ENCODE measurements at regions not wholly inside any gene's neighbourhood (a gene's known extent, or its start where the extent isn't known, plus 50 kb on each side); places are given as distances from the start of the nearest gene placed in this dataset.

DNA sequence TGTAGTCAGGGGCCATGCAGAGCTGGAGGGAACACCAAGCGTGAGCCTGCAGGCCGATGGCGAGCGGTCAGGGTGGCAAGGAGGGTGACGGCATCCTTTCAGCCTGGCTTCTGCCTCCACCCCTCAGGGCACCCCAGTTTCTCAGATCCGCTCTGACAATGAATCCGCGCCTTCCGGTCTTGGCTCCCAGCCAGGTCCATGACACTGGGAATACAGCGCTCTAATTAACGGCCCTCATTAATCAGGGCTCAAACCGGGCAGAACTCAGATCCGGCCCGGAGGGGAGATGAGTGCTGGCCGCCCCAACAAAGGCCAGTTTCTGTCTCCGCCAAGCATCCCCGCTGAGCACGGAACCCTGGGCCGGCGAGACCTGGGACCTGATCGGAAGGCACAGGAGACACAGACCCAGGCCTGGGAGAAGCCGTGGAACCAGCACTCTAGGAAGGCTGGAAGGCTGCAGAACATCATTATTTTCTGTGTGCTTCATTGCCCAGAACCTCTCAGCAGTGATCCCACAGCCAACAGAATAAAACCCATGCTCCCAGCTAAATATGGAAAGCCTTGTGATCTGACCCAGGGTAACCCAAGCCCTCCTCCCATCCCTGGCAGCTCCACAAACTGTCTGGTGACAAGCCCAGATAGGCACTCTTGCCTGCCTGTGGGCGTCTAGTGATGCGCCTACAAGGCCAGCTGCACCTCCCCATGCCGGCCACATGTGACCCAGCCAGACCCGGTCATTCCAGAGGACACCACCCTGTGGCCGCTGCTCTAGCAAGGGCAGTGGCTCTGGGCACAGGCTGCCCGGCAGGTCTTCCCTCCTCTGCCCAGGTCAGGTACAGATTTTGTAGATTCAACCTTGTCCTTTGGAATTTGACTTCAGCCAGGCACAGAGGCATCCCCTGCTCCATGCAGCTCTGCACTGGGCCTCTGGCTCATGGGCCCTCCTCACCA is 438.7 kb upstream of the MYT1L start:
- 73% methylated on average over 27 of the region's 28 CpGs for WGBS (ENCODE audit: insufficient coverage, insufficient replicate concordance, low lambda C conversion rate, missing lambda C conversion rate)
- FAIRE-seq (no peak), ATAC-seq (no peak), DNase-seq (ENCODE audit: low read depth, low spot score) (no peak)
- Histone ChIP-seq H3K4me3 (no peak overlapping the region), H3K4me2 (ENCODE audit: control insufficient read depth, insufficient read depth) (no peak overlapping the region), H3K79me2 (ENCODE audit: control insufficient read depth, insufficient read depth, low read length) (no peaks in the 10 kb centered on the region), H3K36me3 (ENCODE audit: control insufficient read depth in 2 of 2, insufficient read depth in 2 of 2, low read length in 1 of 2) (no peaks in the 10 kb centered on the region), H3K4me1 (ENCODE audit: control insufficient read depth, insufficient read depth, low read length) (no peaks in the 10 kb centered on the region), H4K20me1 (ENCODE audit: control insufficient read depth, insufficient read depth) (no peaks in the 10 kb centered on the region), H2AFZ (ENCODE audit: control insufficient read depth, low read depth, low read length) (no peak overlapping the region), H3K9me3 (replicated peaks; ENCODE audit: control insufficient read depth, insufficient read depth, low read length) (no peaks in the 10 kb centered on the region; the same call in 2 of the 3 replicates), H3K27me3 (replicated peaks in 1 of 2; ENCODE audit: control insufficient read depth in 2 of 2, insufficient read depth in 2 of 2, low read length in 1 of 2) (no peaks in the 10 kb centered on the region), H3K27ac (ENCODE audit: control insufficient read depth, insufficient read depth) (no peak overlapping the region), H3K9ac (ENCODE audit: control insufficient read depth, insufficient read depth, low read length) (no peak overlapping the region)
- in situ Hi-C loops (cut with MboI), result no loop called here
- intact Hi-C loops (cut with micrococcal nuclease; ENCODE audit: unreplicated experiment), result no loop called here
- CTCF ChIA-PET, result no interaction called here
- BruUV-seq (replicated peaks), result no TSS peak
- SMC1A ChIA-PET (ENCODE audit: uncharacterized antibody, unreplicated experiment), result no interaction called here
- TF ChIP-seq YY1 (IDR thresholded peaks at IDR 0.05; ENCODE audit: low read depth, low read length), result no peak
- no peak for TF ChIP-seq SRF (IDR thresholded peaks at IDR 0.05; ENCODE audit: low read depth in 2 of 2, low read length in 2 of 2)
- no peak for TF ChIP-seq CREB1 (IDR thresholded peaks at IDR 0.05; ENCODE audit: low read depth)
- TF ChIP-seq MYB (IDR thresholded peaks at IDR 0.05; ENCODE audit: borderline replicate concordance, low read depth, low read length), result no peak
- no peak for TF ChIP-seq SMAD1 (IDR thresholded peaks at IDR 0.05; ENCODE audit: low read depth, partially characterized antibody)
- TF ChIP-seq BACH1 (IDR thresholded peaks at IDR 0.05; ENCODE audit: borderline replicate concordance), result no peak
- TF ChIP-seq, protein P1, sequence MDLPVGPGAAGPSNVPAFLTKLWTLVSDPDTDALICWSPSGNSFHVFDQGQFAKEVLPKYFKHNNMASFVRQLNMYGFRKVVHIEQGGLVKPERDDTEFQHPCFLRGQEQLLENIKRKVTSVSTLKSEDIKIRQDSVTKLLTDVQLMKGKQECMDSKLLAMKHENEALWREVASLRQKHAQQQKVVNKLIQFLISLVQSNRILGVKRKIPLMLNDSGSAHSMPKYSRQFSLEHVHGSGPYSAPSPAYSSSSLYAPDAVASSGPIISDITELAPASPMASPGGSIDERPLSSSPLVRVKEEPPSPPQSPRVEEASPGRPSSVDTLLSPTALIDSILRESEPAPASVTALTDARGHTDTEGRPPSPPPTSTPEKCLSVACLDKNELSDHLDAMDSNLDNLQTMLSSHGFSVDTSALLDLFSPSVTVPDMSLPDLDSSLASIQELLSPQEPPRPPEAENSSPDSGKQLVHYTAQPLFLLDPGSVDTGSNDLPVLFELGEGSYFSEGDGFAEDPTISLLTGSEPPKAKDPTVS (IDR thresholded peaks at IDR 0.05; ENCODE audit: low read depth, low read length), result no peak
- TF ChIP-seq, protein P2, sequence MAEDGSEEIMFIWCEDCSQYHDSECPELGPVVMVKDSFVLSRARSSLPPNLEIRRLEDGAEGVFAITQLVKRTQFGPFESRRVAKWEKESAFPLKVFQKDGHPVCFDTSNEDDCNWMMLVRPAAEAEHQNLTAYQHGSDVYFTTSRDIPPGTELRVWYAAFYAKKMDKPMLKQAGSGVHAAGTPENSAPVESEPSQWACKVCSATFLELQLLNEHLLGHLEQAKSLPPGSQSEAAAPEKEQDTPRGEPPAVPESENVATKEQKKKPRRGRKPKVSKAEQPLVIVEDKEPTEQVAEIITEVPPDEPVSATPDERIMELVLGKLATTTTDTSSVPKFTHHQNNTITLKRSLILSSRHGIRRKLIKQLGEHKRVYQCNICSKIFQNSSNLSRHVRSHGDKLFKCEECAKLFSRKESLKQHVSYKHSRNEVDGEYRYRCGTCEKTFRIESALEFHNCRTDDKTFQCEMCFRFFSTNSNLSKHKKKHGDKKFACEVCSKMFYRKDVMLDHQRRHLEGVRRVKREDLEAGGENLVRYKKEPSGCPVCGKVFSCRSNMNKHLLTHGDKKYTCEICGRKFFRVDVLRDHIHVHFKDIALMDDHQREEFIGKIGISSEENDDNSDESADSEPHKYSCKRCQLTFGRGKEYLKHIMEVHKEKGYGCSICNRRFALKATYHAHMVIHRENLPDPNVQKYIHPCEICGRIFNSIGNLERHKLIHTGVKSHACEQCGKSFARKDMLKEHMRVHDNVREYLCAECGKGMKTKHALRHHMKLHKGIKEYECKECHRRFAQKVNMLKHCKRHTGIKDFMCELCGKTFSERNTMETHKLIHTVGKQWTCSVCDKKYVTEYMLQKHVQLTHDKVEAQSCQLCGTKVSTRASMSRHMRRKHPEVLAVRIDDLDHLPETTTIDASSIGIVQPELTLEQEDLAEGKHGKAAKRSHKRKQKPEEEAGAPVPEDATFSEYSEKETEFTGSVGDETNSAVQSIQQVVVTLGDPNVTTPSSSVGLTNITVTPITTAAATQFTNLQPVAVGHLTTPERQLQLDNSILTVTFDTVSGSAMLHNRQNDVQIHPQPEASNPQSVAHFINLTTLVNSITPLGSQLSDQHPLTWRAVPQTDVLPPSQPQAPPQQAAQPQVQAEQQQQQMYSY (CRISPR knock-in tag; IDR thresholded peaks at IDR 0.05), result no peak
- TF ChIP-seq ZNF622 (IDR thresholded peaks at IDR 0.05), result no peak
- no peak for TF ChIP-seq BCL3 (IDR thresholded peaks at IDR 0.05; ENCODE audit: borderline replicate concordance, insufficient read depth, low read depth, low read length, poor library complexity, severe bottlenecking)
- no peak for TF ChIP-seq BHLHE40 (IDR thresholded peaks at IDR 0.05; ENCODE audit: borderline replicate concordance in 1 of 2, low read depth in 2 of 2, low read length in 1 of 2)
- TF ChIP-seq LARP7 (IDR thresholded peaks at IDR 0.05), result no peak
- POLR2A ChIA-PET, result no interaction called here
- RAD21 ChIA-PET (ENCODE audit: unreplicated experiment), result no interaction called here

All from GM12878 (cell line).